Fibroblast of lung (primary cell): ENCODE measurements at regions not wholly inside any gene's neighbourhood (a gene's known extent, or its start where the extent isn't known, plus 50 kb on each side); places are given as distances from the start of the nearest gene placed in this dataset.

ENCODE experiments used
- DNase-seq, 2 donors: peaks; one replicate each; pipeline versions ENCODE4 v3.0.0 to v3.0.0-alpha.2; 2010; ENCODE audit warnings: low read depth in 2 of 2
- H2AFZ ChIP-seq: 2 replicates; pipeline ENCODE4 v1.5.1; 2012; ENCODE audit warnings: low read length, control low read depth, inconsistent platforms
- H3K27ac ChIP-seq: 2 replicates; pipeline ENCODE4 v1.5.1; 2011; ENCODE audit warnings: low read length, control low read depth; ENCODE audit not compliant: insufficient read depth
- H3K27me3 ChIP-seq: 2 replicates; pipeline ENCODE4 v1.5.1; 2011; ENCODE audit warnings: mild to moderate bottlenecking, low read length; ENCODE audit not compliant: control insufficient read depth, insufficient read depth
- H3K36me3 ChIP-seq: 2 replicates; pipeline ENCODE4 v1.5.1; 2011; ENCODE audit warnings: low read length; ENCODE audit not compliant: control insufficient read depth, insufficient read depth
- H3K4me1 ChIP-seq: 2 replicates; pipeline ENCODE4 v1.5.1; 2011; ENCODE audit warnings: low read length; ENCODE audit not compliant: control insufficient read depth, insufficient read depth; ENCODE audit errors: extremely low read depth
- H3K4me2 ChIP-seq: 2 replicates; pipeline ENCODE4 v1.5.1; 2011; ENCODE audit warnings: low read length, control low read depth; ENCODE audit not compliant: insufficient read depth; ENCODE audit errors: extremely low read depth
- H3K4me3 ChIP-seq, 4 experiments: fragments of 200-600 bp in 1 of 4; sonication (generic) in 1 of 4; replicated peaks in 1 of 4; 2 replicates each; pipeline ENCODE4 v1.5.1; 2011 to 2016; ENCODE audit warnings: low read length in 4 of 4, low read depth in 3 of 4, mild to moderate bottlenecking in 3 of 4, control low read depth in 2 of 4, inconsistent platforms in 1 of 4, mixed read lengths in 1 of 4; ENCODE audit not compliant: insufficient read depth in 1 of 4; ENCODE audit errors: control extremely low read depth in 1 of 4
- H3K79me2 ChIP-seq: 2 replicates; pipeline ENCODE4 v1.5.1; 2012; ENCODE audit warnings: mild to moderate bottlenecking, low read length, inconsistent platforms; ENCODE audit not compliant: control insufficient read depth, insufficient read depth
- H3K9ac ChIP-seq: 2 replicates; pipeline ENCODE4 v1.5.1; 2011; ENCODE audit warnings: mild to moderate bottlenecking, low read length, control low read depth; ENCODE audit not compliant: insufficient read depth
- H3K9me3 ChIP-seq: 2 replicates; pipeline ENCODE4 v1.5.1; 2012; ENCODE audit warnings: low read depth, low read length; ENCODE audit not compliant: control insufficient read depth, insufficient read depth
- H4K20me1 ChIP-seq: 2 replicates; pipeline ENCODE4 v1.5.1; 2011; ENCODE audit warnings: low read length; ENCODE audit not compliant: control insufficient read depth, insufficient read depth; ENCODE audit errors: extremely low read depth
- EZH2 ChIP-seq: IDR thresholded peaks from 2 replicates; pipeline ENCODE4 v1.5.1; 2012; ENCODE audit warnings: low read length, control low read depth, mild to moderate bottlenecking; ENCODE audit errors: missing control alignments
- TF ChIP-seq, protein P1 (sequence below), 2 donors: IDR thresholded peaks in 1 of 2; conservative IDR thresholded peaks in 1 of 2; 1 replicate in 1 of 2; 2 replicates in 1 of 2; pipeline ENCODE4 v1.5.1; 2011 to 2012; ENCODE audit warnings: low read length in 2 of 2, control low read depth in 1 of 2, inconsistent platforms in 1 of 2, low read depth in 1 of 2, mild to moderate bottlenecking in 1 of 2

DNA sequence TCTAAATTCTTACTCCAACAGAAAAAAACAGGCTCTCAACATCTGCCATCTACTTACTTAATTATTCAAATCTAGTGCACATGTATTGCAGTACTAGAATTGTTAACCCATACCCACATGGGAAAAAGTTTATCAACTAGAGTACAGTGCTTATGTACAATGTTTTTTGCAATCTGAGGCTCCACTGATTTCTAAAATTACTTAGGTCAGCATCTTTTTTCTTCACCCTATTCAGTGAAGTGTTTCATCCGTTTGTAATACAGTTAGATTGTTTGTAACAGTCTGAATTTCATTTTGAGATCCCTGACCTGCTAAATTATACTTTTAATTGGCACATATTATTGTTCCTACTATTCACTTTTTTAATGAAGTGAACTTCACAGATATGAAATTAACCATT is 402.2 kb downstream of the FOXA2 start:
- no peaks in the 10 kb centered on the region for H3K4me1 ChIP-seq
- H3K4me3 ChIP-seq, result no peak overlapping the region
- H4K20me1 ChIP-seq, result no peaks in the 10 kb centered on the region
- H3K36me3 ChIP-seq, result no peaks in the 10 kb centered on the region
- no peak for DNase-seq
- no peak overlapping the region for H3K9ac ChIP-seq
- no peak overlapping the region for H2AFZ ChIP-seq
- H3K79me2 ChIP-seq, result no peaks in the 10 kb centered on the region
- no peaks in the 10 kb centered on the region for H3K27me3 ChIP-seq
- no peaks in the 10 kb centered on the region for H3K9me3 ChIP-seq
- TF ChIP-seq, protein P1, sequence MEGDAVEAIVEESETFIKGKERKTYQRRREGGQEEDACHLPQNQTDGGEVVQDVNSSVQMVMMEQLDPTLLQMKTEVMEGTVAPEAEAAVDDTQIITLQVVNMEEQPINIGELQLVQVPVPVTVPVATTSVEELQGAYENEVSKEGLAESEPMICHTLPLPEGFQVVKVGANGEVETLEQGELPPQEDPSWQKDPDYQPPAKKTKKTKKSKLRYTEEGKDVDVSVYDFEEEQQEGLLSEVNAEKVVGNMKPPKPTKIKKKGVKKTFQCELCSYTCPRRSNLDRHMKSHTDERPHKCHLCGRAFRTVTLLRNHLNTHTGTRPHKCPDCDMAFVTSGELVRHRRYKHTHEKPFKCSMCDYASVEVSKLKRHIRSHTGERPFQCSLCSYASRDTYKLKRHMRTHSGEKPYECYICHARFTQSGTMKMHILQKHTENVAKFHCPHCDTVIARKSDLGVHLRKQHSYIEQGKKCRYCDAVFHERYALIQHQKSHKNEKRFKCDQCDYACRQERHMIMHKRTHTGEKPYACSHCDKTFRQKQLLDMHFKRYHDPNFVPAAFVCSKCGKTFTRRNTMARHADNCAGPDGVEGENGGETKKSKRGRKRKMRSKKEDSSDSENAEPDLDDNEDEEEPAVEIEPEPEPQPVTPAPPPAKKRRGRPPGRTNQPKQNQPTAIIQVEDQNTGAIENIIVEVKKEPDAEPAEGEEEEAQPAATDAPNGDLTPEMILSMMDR (conservative IDR thresholded peaks at IDR 0.05 in 1 of 2, IDR thresholded peaks at IDR 0.05 in 1 of 2; ENCODE audit: low read depth in 1 of 2, low read length in 2 of 2), result no peak
- TF ChIP-seq EZH2, result no peak
- H3K27ac ChIP-seq, result no peak overlapping the region
- no peak overlapping the region for H3K4me2 ChIP-seq

DNA sequence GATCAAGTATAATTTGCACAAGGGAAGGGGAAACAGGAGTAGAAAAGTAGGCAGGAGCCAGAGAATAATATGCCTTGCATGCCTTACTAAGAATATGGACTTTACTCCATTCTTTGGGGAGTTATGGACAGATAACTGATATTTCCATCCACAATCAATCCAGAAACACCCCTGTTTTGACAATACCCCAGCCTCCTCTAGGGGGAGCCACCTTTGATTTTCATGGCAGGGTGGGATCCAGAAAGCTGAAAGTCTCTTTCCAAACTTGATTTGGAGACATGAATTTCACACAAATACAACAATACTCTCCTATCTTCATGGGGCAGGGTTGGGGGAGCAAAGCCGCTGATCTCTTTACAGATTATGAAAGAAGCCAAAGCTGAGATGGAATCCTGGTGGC is 404.1 kb downstream of the FOXA2 start:
- TF ChIP-seq, protein P1 (conservative IDR thresholded peaks at IDR 0.05 in 1 of 2, IDR thresholded peaks at IDR 0.05 in 1 of 2; ENCODE audit: low read depth in 1 of 2, low read length in 2 of 2), result no peak
- TF ChIP-seq EZH2, result no peak
- Histone ChIP-seq H4K20me1 (no peaks in the 10 kb centered on the region), H3K9me3 (no peaks in the 10 kb centered on the region), H3K9ac (no peak overlapping the region), H3K4me3 (no peak overlapping the region), H3K4me1 (no peaks in the 10 kb centered on the region), H3K4me2 (no peak overlapping the region), H3K27ac (no peak overlapping the region), H3K79me2 (no peaks in the 10 kb centered on the region), H3K36me3 (no peaks in the 10 kb centered on the region), H2AFZ (no peak overlapping the region), H3K27me3 (no peaks in the 10 kb centered on the region)
- no peak for DNase-seq

DNA sequence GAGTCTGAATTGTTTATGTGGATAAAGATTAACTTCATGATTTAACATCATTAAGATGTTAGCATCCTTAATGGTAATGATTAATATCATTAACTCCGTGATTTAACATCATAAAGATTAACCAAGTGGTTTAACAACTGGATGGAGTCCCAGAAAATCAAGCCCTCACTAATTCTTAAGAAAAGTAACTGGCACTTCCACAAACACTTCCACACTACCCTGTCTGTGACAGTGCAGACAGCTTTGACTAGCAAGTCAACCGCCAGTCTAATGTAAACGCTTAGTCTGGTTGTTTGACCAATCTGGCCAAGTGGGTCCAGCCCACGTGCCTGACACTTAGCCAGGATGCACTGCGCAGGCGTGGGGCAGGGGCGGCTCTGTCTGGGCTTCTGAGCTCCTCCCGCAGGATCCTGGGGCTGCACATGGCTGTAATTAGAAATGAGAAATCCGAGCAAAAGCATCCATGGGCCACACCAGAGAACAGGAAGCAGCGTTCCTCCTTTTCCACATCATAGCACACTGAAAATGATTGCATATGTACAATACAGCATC is 424.2 kb downstream of the FOXA2 start:
- Histone ChIP-seq H3K79me2 (no peaks in the 10 kb centered on the region), H3K9me3 (no peaks in the 10 kb centered on the region), H3K27me3 (no peaks in the 10 kb centered on the region), H3K4me2 (no peak overlapping the region), H3K4me3 (no peak overlapping the region), H3K27ac (no peak overlapping the region), H3K36me3 (no peaks in the 10 kb centered on the region), H3K4me1 (no peaks in the 10 kb centered on the region), H4K20me1 (no peaks in the 10 kb centered on the region), H3K9ac (no peak overlapping the region), H2AFZ (no peak overlapping the region)
- no peak for DNase-seq
- no peak for TF ChIP-seq EZH2
- TF ChIP-seq, protein P1 (conservative IDR thresholded peaks at IDR 0.05 in 1 of 2, IDR thresholded peaks at IDR 0.05 in 1 of 2; ENCODE audit: low read depth in 1 of 2, low read length in 2 of 2), result no peak
